ENCODE measurements at regions not wholly inside any gene's neighbourhood (a gene's known extent, or its start where the extent isn't known, plus 50 kb on each side); places are given as distances from the start of the nearest gene placed in this dataset.

GRCh38 chr7:51968461-51968860 is 651.9 kb upstream of the COBL start:
- CTCF ChIA-PET: no interaction called here
- POLR2A ChIA-PET: no interaction called here
- no peak for DNase-seq (ENCODE audit: extremely low spot score)
- TF ChIP-seq CTCF (IDR thresholded peaks at IDR 0.05; ENCODE audit: control extremely low read depth, extremely low read depth, low read depth, missing control alignments): no peak

- DNase-seq (ENCODE audit: extremely low spot score): no peak
- POLR2A ChIA-PET: no interaction called here
- no peak for TF ChIP-seq CTCF (IDR thresholded peaks at IDR 0.05; ENCODE audit: control extremely low read depth, extremely low read depth, low read depth, missing control alignments)
- CTCF ChIA-PET: interaction anchor here (1.1 to 1.5 kb wide), 2 partner anchors 20 to 76 kb away, joined by 3 read pairs; no protein-coding TSS in a partner anchor
Observed at GRCh38 chr7:51965454-51965853, 648.8 kb upstream of the COBL start.

GRCh38 chr7:51961804-51962203 is 645.2 kb upstream of the COBL start:
- POLR2A ChIA-PET: no interaction called here
- CTCF ChIA-PET: no interaction called here
- TF ChIP-seq CTCF (IDR thresholded peaks at IDR 0.05; ENCODE audit: control extremely low read depth, extremely low read depth, low read depth, missing control alignments): no peak
- DNase-seq (ENCODE audit: extremely low spot score): no peak

GRCh38 chr7:51950813-51951212 is 634.2 kb upstream of the COBL start:
- no peak for TF ChIP-seq CTCF (IDR thresholded peaks at IDR 0.05; ENCODE audit: control extremely low read depth, extremely low read depth, low read depth, missing control alignments)
- DNase-seq (ENCODE audit: extremely low spot score): no peak
- POLR2A ChIA-PET: no interaction called here
- CTCF ChIA-PET: interaction anchor here (1.7 kb wide), 1 partner anchor 27 kb away, joined by 3 read pairs; no protein-coding TSS in a partner anchor

GRCh38 chr7:51949726-51950644 is 633.4 kb upstream of the COBL start:
- TF ChIP-seq CTCF (IDR thresholded peaks at IDR 0.05; ENCODE audit: control extremely low read depth, extremely low read depth, low read depth, missing control alignments): no peak
- POLR2A ChIA-PET: no interaction called here
- DNase-seq (ENCODE audit: extremely low spot score): no peak
- CTCF ChIA-PET: interaction anchor here (1.7 kb wide), 1 partner anchor 28 kb away, joined by 3 read pairs; no protein-coding TSS in a partner anchor

GRCh38 chr7:51930834-51931233 is 614.2 kb upstream of the COBL start:
- ChIA-PET CTCF (no interaction called here), POLR2A (no interaction called here)
- DNase-seq (ENCODE audit: extremely low spot score): no peak
- TF ChIP-seq CTCF (IDR thresholded peaks at IDR 0.05; ENCODE audit: control extremely low read depth, extremely low read depth, low read depth, missing control alignments): no peak
